ENCODE measurements at regions not wholly inside any gene's neighbourhood (a gene's known extent, or its start where the extent isn't known, plus 50 kb on each side); places are given as distances from the start of the nearest gene placed in this dataset.

DNA sequence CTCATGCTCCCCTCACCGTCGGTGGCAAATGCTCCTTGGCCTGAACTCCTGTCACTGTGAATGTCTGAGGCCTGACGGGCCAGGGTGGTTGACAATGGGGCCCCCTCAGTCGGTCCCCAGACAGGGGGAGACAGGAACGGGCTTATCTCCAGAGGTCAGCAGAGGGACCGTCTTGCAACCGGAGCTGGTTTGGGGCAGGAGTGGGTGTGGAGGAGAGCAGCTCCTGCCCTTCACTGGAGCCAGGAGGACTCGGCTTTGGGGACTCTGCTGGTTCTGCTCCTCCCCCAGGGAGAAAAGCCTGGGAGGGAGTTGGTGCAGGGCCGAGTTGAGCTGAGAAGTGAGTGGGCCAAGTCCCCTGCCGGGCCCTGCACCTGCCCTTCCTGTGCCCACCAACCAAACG lies 354.4 kb downstream of the BRD1 start:
- no peak overlapping the region for H3K4me3 Mint-ChIP-seq
- H3K4me1 Mint-ChIP-seq (ENCODE audit: low read depth): no peaks in the 10 kb centered on the region
- H3K27ac Mint-ChIP-seq: no peak overlapping the region
- H3K36me3 Mint-ChIP-seq (ENCODE audit: low read depth): peaks cover 36% of the 10 kb centered on the region
- DNase-seq: no peak
- no peaks in the 10 kb centered on the region for H3K27me3 Mint-ChIP-seq
- peaks cover 2% of the 10 kb centered on the region for H3K9me3 Mint-ChIP-seq

DNA sequence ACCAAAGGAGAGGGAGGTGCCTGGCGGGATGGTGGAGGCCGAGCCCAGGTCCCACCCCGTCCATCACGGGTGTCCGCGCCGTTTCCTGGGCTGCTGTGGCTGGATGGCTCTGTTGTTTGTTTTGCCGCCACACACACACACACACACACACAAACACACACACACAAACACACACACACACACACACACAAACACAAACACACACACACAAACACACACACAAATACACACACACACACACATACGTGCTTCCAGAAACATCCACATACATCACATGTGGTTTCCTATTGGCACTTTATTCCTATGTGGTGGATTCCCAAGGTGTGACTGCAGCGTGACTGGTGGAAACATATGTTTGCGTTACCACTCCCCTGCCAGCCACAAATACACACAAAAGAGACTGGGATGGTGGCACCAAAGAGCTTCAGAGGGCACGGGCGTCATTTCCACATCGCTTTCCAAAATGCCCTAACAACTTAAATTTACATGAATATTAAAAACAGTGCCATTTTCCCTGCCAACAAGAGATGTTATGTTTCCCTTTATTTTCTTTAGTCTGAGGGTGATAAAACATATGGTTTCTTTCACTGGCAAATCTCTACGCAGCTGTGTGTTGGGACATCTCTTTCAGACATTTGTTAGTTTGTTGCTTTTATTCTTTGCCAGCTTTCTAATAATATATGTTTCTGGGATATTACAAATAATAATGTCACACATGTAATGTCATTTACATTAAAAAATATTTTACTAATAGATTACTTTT lies 356.8 kb downstream of the BRD1 start:
- Mint-ChIP-seq H3K4me1 (ENCODE audit: low read depth) (no peaks in the 10 kb centered on the region), H3K27ac (no peak overlapping the region), H3K27me3 (no peaks in the 10 kb centered on the region), H3K4me3 (no peak overlapping the region), H3K36me3 (ENCODE audit: low read depth) (peaks cover 31% of the 10 kb centered on the region), H3K9me3 (no peaks in the 10 kb centered on the region)
- no peak for DNase-seq

DNA sequence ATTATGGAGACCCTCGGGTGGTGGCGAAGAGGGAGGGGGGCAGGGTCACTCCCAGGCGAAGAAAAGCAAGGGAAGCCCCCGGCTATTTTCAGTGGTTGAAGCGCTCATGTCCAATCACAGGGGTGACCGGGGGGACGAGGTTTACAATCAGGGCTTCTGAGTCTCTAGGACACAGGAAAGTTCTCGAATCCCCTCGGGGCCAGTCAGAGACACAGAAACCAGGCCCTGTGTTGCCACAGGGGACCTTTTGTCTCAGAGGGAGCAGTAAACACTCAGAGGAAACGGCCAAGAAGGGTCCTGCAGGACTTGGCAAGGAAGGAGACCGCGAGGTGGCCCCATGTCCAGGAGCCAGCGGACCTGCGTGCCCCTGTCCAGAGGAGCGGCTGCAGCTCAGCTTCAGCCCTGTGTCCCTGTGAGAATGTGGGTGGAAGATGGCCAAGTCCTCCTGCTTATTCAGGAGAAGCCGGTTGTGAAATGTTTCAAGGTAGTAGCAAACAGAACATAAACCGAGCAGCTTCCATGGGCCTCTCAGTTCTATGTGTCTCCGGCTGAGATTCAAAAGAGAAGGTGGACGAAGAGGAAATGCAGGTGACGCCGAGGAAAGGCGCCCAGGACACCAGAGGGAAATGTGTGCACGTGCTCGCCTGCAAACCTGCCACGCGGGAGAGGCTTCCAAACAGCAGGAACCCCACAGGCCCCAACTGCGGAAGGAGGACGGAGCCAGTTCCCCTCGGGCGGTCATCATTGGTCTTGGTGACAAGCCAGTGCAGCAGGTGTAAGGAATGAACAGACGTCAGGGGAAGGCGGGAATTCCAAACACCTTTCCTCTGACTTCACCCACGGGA lies 357.6 kb downstream of the BRD1 start:
- Mint-ChIP-seq H3K27ac (no peak overlapping the region), H3K9me3 (no peaks in the 10 kb centered on the region), H3K36me3 (ENCODE audit: low read depth) (peaks cover 31% of the 10 kb centered on the region), H3K4me3 (no peak overlapping the region), H3K4me1 (ENCODE audit: low read depth) (no peaks in the 10 kb centered on the region), H3K27me3 (no peaks in the 10 kb centered on the region)
- DNase-seq: no peak

DNA sequence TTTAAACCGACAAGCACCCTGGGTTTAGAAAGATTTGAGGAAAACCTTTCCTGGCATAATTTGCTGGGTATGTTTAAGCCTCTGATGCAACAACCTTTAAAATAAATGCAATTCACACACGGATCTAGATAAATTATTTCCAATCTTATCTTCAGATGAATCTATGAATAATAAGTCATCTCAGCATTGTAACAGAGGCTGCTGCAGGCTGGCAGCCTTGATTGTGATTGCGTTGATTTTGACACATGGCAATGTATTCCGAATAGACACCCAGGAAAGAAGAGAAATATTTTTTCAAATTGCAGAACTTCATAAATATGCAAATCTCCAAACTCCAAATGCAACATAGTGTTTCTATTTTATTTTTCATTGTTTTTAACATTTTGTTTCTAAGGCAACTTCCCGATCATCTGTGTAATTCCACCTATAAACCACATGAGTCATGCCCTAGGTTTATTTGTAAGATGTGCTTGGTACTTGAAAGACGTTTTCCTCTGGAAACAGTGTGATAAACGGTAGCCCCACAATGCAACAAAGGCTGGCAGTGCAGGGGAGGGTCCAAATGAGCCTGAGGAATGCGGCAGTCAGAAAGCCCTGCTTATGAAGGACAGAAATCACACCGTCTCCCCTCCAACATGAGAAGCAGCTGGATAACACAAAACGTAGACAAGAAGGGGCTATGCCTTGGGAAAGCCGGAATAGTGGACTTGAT lies 359.0 kb downstream of the BRD1 start:
- Mint-ChIP-seq H3K27ac (no peak overlapping the region), H3K4me1 (ENCODE audit: low read depth) (no peaks in the 10 kb centered on the region), H3K36me3 (ENCODE audit: low read depth) (peaks cover 24% of the 10 kb centered on the region), H3K9me3 (no peaks in the 10 kb centered on the region), H3K4me3 (no peak overlapping the region), H3K27me3 (no peaks in the 10 kb centered on the region)
- no peak for DNase-seq

DNA sequence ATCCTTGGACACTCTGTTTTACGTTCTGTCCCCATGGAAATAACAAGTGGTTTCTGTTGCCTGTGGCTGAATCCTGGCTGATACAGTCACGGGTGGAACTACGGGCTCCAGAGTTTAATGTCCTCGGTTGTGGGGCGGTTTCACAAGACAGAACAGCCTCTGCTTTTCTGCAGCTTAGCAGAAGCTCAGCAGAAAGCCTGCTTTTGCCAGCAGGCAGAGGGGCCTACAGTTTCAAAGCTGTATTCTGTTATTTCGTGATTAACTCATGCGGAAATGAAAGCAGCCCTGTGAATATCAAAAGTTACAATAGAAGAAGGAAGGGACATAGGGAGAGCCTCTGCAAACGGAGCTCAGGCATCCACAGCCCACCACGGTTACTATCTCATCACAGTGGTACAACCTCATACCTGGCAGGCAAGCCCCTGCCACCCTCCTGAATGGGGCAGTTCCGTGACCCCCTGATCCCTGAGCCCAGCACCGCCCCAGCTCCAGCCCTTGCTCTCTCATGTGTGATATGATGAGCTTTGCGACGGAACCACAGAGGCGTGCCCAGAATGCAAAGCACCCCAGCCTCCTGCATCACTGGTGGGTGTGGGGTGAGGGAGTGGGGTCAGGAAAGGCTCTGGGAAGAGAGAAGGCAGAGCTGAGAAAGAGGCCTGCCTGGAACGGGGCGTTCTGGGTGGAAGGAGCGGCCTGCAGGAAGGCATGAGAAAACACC lies 360.6 kb downstream of the BRD1 start:
- Mint-ChIP-seq H3K4me1 (ENCODE audit: low read depth) (no peaks in the 10 kb centered on the region), H3K27me3 (no peaks in the 10 kb centered on the region), H3K9me3 (no peaks in the 10 kb centered on the region), H3K27ac (no peak overlapping the region), H3K4me3 (no peak overlapping the region), H3K36me3 (ENCODE audit: low read depth) (peaks cover 25% of the 10 kb centered on the region)
- no peak for DNase-seq

DNA sequence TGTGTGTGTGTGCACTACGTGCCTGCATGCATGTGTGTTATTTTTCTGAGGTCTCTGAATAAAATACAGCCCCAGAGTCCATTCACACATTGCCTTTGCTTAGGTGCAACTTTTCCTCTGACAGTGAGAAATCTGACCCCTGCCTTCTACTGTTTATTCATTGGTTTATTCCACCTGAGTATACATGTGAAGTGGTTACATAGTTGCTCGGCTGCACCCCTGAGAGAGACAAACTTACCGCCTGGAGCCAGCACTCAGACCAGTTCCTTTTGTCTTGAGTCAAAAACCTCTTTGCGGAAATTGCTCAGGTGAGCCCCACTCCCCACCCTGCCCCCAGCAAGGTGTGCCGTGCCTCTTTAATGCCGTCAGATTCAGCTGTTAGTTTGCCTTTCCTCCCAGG lies 363.6 kb downstream of the BRD1 start:
- no peaks in the 10 kb centered on the region for H3K27me3 Mint-ChIP-seq
- H3K9me3 Mint-ChIP-seq: no peaks in the 10 kb centered on the region
- DNase-seq: no peak
- H3K36me3 Mint-ChIP-seq (ENCODE audit: low read depth): peaks cover 20% of the 10 kb centered on the region
- no peak overlapping the region for H3K27ac Mint-ChIP-seq
- H3K4me1 Mint-ChIP-seq (ENCODE audit: low read depth): no peaks in the 10 kb centered on the region
- no peak overlapping the region for H3K4me3 Mint-ChIP-seq

DNA sequence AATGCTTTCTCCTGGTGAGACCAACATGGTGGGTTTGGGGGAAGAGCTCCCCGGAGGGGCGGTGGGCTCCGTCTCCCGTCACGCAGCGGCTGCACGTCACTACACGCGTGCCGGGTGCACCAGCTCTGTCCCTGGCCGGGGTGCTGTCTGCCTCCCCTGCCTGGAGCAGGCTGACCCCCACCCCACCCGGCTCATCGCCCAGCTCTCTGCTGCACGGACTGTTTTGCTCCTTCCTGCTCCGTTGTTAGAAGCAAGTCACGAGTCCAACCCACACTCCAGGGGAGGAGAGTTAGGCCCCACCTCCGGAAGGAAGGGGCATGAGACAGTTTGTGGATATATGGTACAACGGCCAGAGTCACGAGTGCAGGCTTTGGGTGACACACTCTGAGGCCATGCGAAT lies 364.9 kb downstream of the BRD1 start:
- no peak for DNase-seq
- H3K4me3 Mint-ChIP-seq: no peak overlapping the region
- no peaks in the 10 kb centered on the region for H3K9me3 Mint-ChIP-seq

DNA sequence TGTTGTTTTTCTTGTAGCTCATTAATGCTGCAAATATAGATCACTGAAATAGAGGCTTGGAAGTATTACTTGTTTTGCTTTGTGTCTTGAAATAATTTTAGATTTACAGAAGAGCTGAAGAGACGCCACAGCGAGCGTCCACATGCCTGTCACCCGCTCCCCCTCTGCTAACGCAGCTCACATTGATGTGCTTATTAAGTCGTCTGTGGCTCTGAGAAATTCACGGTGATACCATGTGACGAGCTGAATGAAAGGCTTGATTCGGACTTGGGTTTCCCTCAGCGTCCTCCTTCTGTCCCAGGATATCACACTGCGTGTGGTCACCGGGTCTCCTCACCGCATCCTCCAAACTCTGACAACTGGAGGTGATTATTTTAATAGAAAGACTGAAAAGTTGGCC lies 365.4 kb downstream of the BRD1 start:
- no peak overlapping the region for H3K4me3 Mint-ChIP-seq
- H3K27me3 Mint-ChIP-seq: no peaks in the 10 kb centered on the region
- H3K9me3 Mint-ChIP-seq: no peaks in the 10 kb centered on the region
- H3K27ac Mint-ChIP-seq: no peak overlapping the region
- no peak for DNase-seq
- H3K36me3 Mint-ChIP-seq (ENCODE audit: low read depth): peaks cover 8% of the 10 kb centered on the region
- H3K4me1 Mint-ChIP-seq (ENCODE audit: low read depth): no peaks in the 10 kb centered on the region

More for the DNA sequence above, 364.9 kb downstream of the BRD1 start:
- Mint-ChIP-seq H3K27ac (no peak overlapping the region), H3K4me1 (ENCODE audit: low read depth) (no peaks in the 10 kb centered on the region), H3K36me3 (ENCODE audit: low read depth) (peaks cover 12% of the 10 kb centered on the region), H3K27me3 (no peaks in the 10 kb centered on the region)

DNA sequence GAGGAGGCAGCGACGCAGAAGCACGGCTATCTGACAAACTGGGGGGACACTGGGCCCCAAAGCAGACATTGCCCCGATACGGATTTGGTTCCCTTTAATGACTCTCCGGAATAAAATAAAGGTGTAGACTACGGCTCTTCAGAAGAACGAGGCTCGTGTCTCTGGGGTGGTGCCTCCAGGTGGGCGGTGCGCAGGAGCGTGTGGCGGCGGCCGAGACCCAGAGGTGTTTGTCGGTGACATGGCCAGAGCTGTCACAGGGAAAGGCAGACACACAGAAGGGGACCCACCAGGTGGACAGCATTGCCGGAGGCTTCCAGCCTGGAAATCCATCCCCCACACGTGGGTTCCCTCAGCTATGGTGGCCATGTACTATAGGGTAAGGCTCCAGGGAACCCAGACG lies 366.0 kb downstream of the BRD1 start:
- Mint-ChIP-seq H3K9me3 (no peaks in the 10 kb centered on the region), H3K4me3 (no peak overlapping the region), H3K36me3 (ENCODE audit: low read depth) (peaks cover 8% of the 10 kb centered on the region), H3K27ac (no peak overlapping the region), H3K4me1 (ENCODE audit: low read depth) (no peaks in the 10 kb centered on the region), H3K27me3 (no peaks in the 10 kb centered on the region)
- no peak for DNase-seq

DNA sequence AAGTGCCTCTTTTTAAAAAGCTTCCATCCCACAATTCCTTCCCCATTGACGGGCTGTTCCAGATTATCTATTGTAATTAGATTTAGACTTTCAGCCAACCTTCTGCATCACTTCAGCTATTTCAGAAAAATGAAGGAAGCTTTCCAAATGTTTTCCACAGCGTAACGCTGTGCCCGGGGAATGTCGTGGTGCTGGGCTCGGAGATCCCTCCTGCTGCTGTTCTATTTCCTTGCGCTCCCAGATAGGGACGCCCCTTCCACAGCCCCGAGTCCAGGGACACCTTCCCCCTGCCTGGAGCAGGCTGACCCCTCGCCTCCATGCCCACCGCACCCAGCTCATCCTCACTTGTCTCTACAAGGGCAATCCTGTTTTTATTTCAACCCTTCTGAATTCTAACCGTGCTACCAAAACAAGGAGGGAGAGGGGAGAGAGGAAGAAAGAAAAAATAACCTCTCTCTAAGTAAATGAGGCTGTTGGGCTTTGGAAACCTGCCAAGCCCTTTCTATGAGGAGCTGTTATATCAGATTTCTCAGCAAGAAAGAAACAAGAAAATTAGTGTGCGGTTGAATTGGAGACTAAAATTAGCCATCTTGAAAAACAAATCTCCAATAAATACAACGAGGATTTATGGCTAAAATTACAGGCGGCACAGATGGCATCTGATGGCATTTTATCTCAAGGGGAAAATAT lies 366.9 kb downstream of the BRD1 start:
- Mint-ChIP-seq H3K27ac (no peak overlapping the region), H3K4me1 (ENCODE audit: low read depth) (no peaks in the 10 kb centered on the region), H3K9me3 (no peaks in the 10 kb centered on the region), H3K4me3 (no peak overlapping the region), H3K36me3 (ENCODE audit: low read depth) (peaks cover 8% of the 10 kb centered on the region), H3K27me3 (no peaks in the 10 kb centered on the region)
- no peak for DNase-seq

DNA sequence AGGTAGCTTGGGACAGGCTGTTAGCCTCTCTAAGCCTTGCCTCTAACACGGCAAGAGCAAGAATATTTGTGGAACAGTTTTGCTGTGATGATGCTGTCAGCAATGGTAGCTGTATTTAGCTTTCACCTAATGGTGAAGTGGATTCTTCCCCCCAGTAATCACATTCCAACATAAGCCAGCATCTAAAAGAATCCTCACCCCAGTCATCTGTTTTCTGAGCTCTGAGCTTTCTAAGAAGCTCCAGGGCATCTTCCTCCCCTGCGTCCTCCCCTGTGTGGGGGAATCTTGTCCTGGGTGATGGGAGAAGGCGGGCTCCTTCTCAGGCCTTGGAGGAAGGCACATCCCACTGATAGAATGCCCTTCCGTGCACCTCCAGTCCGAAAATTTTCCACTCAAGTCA lies 367.6 kb downstream of the BRD1 start:
- Mint-ChIP-seq H3K4me3 (no peak overlapping the region), H3K27ac (no peak overlapping the region), H3K36me3 (ENCODE audit: low read depth) (peaks cover 4% of the 10 kb centered on the region), H3K9me3 (no peaks in the 10 kb centered on the region), H3K27me3 (no peaks in the 10 kb centered on the region), H3K4me1 (ENCODE audit: low read depth) (no peaks in the 10 kb centered on the region)
- no peak for DNase-seq

DNA sequence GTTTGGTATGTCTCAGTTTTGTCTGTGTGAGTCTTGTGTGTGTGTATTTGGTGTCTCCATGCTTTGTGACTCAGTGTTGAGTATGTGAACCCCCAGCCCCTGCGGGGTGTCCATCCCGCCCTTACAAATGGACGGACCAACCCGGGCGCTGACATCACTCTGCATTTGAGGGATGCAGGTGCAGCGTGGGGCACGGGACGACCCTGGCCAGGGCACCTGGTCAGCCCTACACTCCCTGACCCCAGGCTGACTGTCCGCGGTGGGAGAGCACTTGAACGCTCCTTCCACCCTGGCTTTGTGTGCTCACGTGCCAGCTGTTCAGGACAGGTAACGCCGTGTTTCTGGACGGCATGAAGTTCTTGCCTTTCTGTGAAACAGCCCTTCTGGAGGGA lies 369.0 kb downstream of the BRD1 start:
- H3K27me3 Mint-ChIP-seq: no peaks in the 10 kb centered on the region
- no peaks in the 10 kb centered on the region for H3K4me1 Mint-ChIP-seq (ENCODE audit: low read depth)
- peaks cover 3% of the 10 kb centered on the region for H3K36me3 Mint-ChIP-seq (ENCODE audit: low read depth)
- no peak for DNase-seq
- no peak overlapping the region for H3K27ac Mint-ChIP-seq
- H3K9me3 Mint-ChIP-seq: no peaks in the 10 kb centered on the region
- H3K4me3 Mint-ChIP-seq: no peak overlapping the region

DNA sequence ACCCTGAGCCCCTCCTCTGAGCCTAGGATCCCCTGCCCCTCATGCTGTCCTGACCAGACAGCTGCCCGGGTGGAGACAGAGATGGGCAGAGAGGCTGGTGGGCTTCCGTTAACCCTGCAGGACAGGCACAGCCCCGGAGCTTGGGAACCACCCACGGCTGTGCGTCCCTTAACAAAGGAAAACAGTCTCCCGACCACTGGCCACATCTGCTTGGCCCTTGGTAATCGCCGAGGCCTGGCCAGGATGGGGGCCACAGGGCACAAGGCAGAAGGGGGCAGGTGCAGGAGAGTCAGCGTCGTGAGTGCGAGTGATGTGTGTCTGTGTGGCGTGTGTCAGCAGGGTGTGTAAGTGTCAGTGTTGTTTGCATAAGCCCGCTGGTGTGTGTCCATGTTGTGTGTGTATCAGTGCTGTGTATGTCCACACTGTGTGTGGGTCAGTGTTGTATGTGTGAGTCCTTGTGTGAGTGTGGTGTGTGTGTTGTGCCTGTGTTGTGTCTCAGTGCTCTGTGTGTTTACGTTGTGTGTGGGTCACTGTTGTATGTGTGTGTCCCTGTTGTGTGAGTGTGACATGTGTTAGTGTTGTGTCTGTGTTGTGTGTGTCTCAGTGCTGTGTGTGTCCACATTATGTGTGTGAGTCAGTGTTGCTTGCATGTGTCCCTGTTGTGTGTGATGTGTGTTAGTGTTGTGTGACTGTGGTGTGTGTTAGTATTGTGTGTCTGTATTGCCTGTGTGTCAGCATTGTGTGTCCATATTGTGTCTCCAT lies 369.5 kb downstream of the BRD1 start:
- Mint-ChIP-seq H3K4me1 (ENCODE audit: low read depth) (no peaks in the 10 kb centered on the region), H3K36me3 (ENCODE audit: low read depth) (peaks cover 3% of the 10 kb centered on the region), H3K27me3 (no peaks in the 10 kb centered on the region), H3K9me3 (no peaks in the 10 kb centered on the region), H3K27ac (no peak overlapping the region), H3K4me3 (no peak overlapping the region)
- DNase-seq: no peak

Measured in activated T-cell treated with anti-CD3 and anti-CD28 coated beads, Interleukin-2, amount 50 U/mL, for 24 hours (primary cell).